GM12878 (cell line): ENCODE measurements at regions not wholly inside any gene's neighbourhood (a gene's known extent, or its start where the extent isn't known, plus 50 kb on each side); places are given as distances from the start of the nearest gene placed in this dataset.
A peak's percentile ranks its signal among the peaks of the same experiment; 100 is the strongest.

Experiments
- ATAC-seq: fragments of 200-7000 bp; cut with Tn5 transposase; 3 replicates; pipeline ENCODE4 v1.9.1; 2020; ENCODE audit warnings: mild to moderate bottlenecking, moderate library complexity
- BruUV-seq: library from RNA; stranded (reverse); fragments of 400-500 nt; replicated peaks from 2 replicates; lab custom pipeline; 2021; lab: Mats Ljungman, UMichigan
- CTCF ChIA-PET: fragments of 300-600 bp; sonication (Branson Sonifier 250); formaldehyde crosslinking; extraction: SDS; loops from one replicate; lab custom pipeline; 2021; ENCODE audit warnings: inconsistent platforms; lab: Yijun Ruan, JAX
- POLR2A ChIA-PET: fragments of 350-600 bp; formaldehyde crosslinking; extraction: SDS; loops from one replicate; lab custom pipeline; 2021; ENCODE audit warnings: inconsistent platforms; lab: Charles Lee
- RAD21 ChIA-PET: fragments of 300-600 bp; sonication (Branson Sonifier 250); formaldehyde crosslinking; loops from one replicate; lab custom pipeline; 2023; ENCODE audit warnings: antibody characterized with exemption; ENCODE audit not compliant: unreplicated experiment; lab: Charles Lee
- SMC1A ChIA-PET: fragments of 300-600 bp; sonication (Branson Sonifier 250); formaldehyde crosslinking; loops from one replicate; lab custom pipeline; 2023; ENCODE audit not compliant: unreplicated experiment, uncharacterized antibody; lab: Charles Lee
- DNase-seq: peaks from one replicate; pipeline ENCODE4 v3.0.0-alpha.2; 2011; ENCODE audit warnings: low read depth, low spot score
- FAIRE-seq: peaks from 3 replicates; lab custom pipeline; 2011; peaks lifted over from hg19 to GRCh38; lab: Jason Lieb, UNC
- H2AFZ ChIP-seq: 2 replicates; pipeline ENCODE4 v1.6.0; 2011; ENCODE audit warnings: low read depth, low read length, control low read depth; ENCODE audit not compliant: control insufficient read depth
- H3K27ac ChIP-seq: 2 replicates; pipeline ENCODE4 v1.5.1; 2011; ENCODE audit warnings: control low read depth; ENCODE audit not compliant: control insufficient read depth, insufficient read depth
- H3K27me3 ChIP-seq, 2 experiments: replicated peaks in 1 of 2; 2 replicates each; pipeline versions ENCODE4 v1.6.0 to v1.6.1; 2011; ENCODE audit warnings: low read length in 1 of 2; ENCODE audit not compliant: control insufficient read depth in 2 of 2, insufficient read depth in 2 of 2
- H3K36me3 ChIP-seq, 2 experiments: 2 replicates each; pipeline ENCODE4 v1.5.1; 2011; ENCODE audit warnings: low read length in 1 of 2; ENCODE audit not compliant: control insufficient read depth in 2 of 2, insufficient read depth in 2 of 2
- H3K4me1 ChIP-seq: 2 replicates; pipeline ENCODE4 v1.6.1; 2011; ENCODE audit warnings: mild to moderate bottlenecking, low read length, moderate library complexity, mixed read lengths; ENCODE audit not compliant: control insufficient read depth, insufficient read depth
- H3K4me2 ChIP-seq: 2 replicates; pipeline ENCODE4 v1.6.0; 2011; ENCODE audit warnings: control low read depth; ENCODE audit not compliant: control insufficient read depth, insufficient read depth
- H3K4me3 ChIP-seq: fragments of 200-600 bp; sonication (generic); 2 replicates; pipeline ENCODE4 v1.5.1; 2016
- H3K79me2 ChIP-seq: 2 replicates; pipeline ENCODE4 v1.6.0; 2011; ENCODE audit warnings: low read length; ENCODE audit not compliant: control insufficient read depth, insufficient read depth
- H3K9ac ChIP-seq: 2 replicates; pipeline ENCODE4 v1.8.0; 2011; ENCODE audit warnings: low read length, control low read depth, mixed read lengths; ENCODE audit not compliant: control insufficient read depth, insufficient read depth
- H3K9me3 ChIP-seq: replicated peaks from 3 replicates; pipeline ENCODE4 v1.5.1; 2011; ENCODE audit warnings: mild to moderate bottlenecking, low read length; ENCODE audit not compliant: control insufficient read depth, insufficient read depth
- H4K20me1 ChIP-seq: 2 replicates; pipeline ENCODE4 v1.6.0; 2011; ENCODE audit not compliant: control insufficient read depth, insufficient read depth
- CHD4 ChIP-seq: fragments of 200-600 bp; sonication (generic); IDR thresholded peaks from 2 replicates; pipeline ENCODE4 v1.6.1; 2016; ENCODE audit warnings: mild to moderate bottlenecking
- EZH2 ChIP-seq: IDR thresholded peaks from 2 replicates; pipeline ENCODE4 v1.6.1; 2012; ENCODE audit warnings: low read depth, mild to moderate bottlenecking, control low read depth, inconsistent platforms, low read length, borderline replicate concordance; ENCODE audit not compliant: control insufficient read depth
- IRF4 ChIP-seq: IDR thresholded peaks from 2 replicates; pipeline ENCODE4 v1.6.1; 2011; ENCODE audit warnings: low read depth, low read length
- IRF5 ChIP-seq: fragments of 450-650 bp; IDR thresholded peaks from 2 replicates; pipeline ENCODE4 v1.6.1; 2017; ENCODE audit warnings: borderline replicate concordance
- PAX8 ChIP-seq: fragments of 450-650 bp; IDR thresholded peaks from 2 replicates; pipeline ENCODE4 v1.6.1; 2017; ENCODE audit warnings: mild to moderate bottlenecking, moderate library complexity
- RB1 ChIP-seq: fragments of 450-650 bp; formaldehyde crosslinking; IDR thresholded peaks from 2 replicates; pipeline ENCODE4 v1.6.1; 2017; ENCODE audit warnings: mild to moderate bottlenecking, borderline replicate concordance
- SMAD5 ChIP-seq: IDR thresholded peaks from 2 replicates; pipeline ENCODE4 v1.6.1; 2016; ENCODE audit warnings: antibody characterized with exemption, low read depth
- ZBTB33 ChIP-seq: fragments of 450-650 bp; IDR thresholded peaks from 2 replicates; pipeline ENCODE4 v1.6.1; 2017; ENCODE audit warnings: mild to moderate bottlenecking
- ZNF687 ChIP-seq: fragments of 450-650 bp; IDR thresholded peaks from 2 replicates; pipeline ENCODE4 v1.6.1; 2017; ENCODE audit warnings: mild to moderate bottlenecking, moderate library complexity
- WGBS: methylation state at CpG from one replicate; pipeline ENCODE4 v1.1.6; 2016; ENCODE audit warnings: low lambda C conversion rate; ENCODE audit not compliant: insufficient replicate concordance, insufficient coverage; ENCODE audit errors: missing lambda C conversion rate; 5-methylcytosine and 5-hydroxymethylcytosine counted together
- in situ Hi-C: fragments of 300-500 bp; cut with MboI; formaldehyde crosslinking; loops from 9 replicates; pipeline ENCODE4 v1.14.3; 2018; ENCODE audit warnings: mixed read lengths
- intact Hi-C: fragments of 100-400 bp; cut with micrococcal nuclease; formaldehyde crosslinking; loops from one replicate; pipeline ENCODE4 v1.14.2; 2022; ENCODE audit not compliant: unreplicated experiment

DNA sequence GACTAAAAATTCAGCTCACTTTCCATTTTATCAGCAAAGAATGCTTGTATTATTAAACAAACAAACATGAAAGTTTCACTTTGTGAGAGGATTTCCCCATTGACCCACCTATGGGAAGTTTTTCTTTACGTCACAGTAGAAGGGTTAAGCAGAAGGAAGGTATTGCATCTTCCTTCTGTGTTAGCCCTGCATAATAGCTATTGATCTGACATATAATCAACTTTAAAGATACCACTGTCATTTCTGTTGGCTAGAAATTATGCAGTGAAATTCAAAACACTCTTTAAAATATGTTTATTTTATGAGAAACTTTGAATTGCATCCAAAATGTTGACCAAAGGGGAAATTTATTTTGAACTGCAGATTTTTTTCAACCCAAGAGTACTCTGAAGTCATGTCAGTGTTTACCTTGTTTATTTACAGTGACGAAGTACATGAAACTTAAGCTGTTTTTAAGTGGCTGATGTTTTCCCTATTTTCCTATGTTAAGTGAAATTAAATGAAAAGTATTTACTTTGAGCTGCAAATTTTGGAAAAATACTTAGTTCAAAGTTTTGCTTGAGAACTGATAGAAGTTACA lies 566.4 kb downstream of the ZEB2 start:
- 70% methylated on average over 2 of the region's 2 CpGs for WGBS
- TF ChIP-seq SMAD5, result no peak
- TF ChIP-seq PAX8, result no peak
- H3K4me2 ChIP-seq, result no peak overlapping the region
- no peak overlapping the region for H2AFZ ChIP-seq
- no peak overlapping the region for H3K9ac ChIP-seq
- in situ Hi-C loops, result no loop called here
- no peak overlapping the region for H3K4me3 ChIP-seq
- SMC1A ChIA-PET, result interaction anchor here (1.2 to 2.7 kb wide), 7 partner anchors 11 to 42 kb away, joined by 3 to 14 read pairs (median 6); no protein-coding TSS in a partner anchor
- POLR2A ChIA-PET, result no interaction called here
- CTCF ChIA-PET, result interaction anchor here (0.8 kb wide), 1 partner anchor 27 kb away, joined by 3 read pairs; no protein-coding TSS in a partner anchor
- H3K27me3 ChIP-seq, result no peaks in the 10 kb centered on the region
- H3K4me1 ChIP-seq, result no peaks in the 10 kb centered on the region
- intact Hi-C loops, result no loop called here
- peak; percentile 67 for ATAC-seq
- H4K20me1 ChIP-seq, result no peaks in the 10 kb centered on the region
- no TSS peak for BruUV-seq
- RAD21 ChIA-PET, result interaction anchor here (0.9 to 2.7 kb wide), 3 partner anchors 16 to 57 kb away, joined by 3 to 6 read pairs (median 3); no protein-coding TSS in a partner anchor
- H3K79me2 ChIP-seq, result no peaks in the 10 kb centered on the region
- no peak for DNase-seq
- H3K27ac ChIP-seq, result no peak overlapping the region
- FAIRE-seq, result no peak
- no peaks in the 10 kb centered on the region for H3K36me3 ChIP-seq
- H3K9me3 ChIP-seq, result no peaks in the 10 kb centered on the region

GRCh38 chr2:143952536-143952935 lies 567.4 kb downstream of the ZEB2 start:
- Histone ChIP-seq H3K4me3 (no peak overlapping the region), H3K4me1 (no peaks in the 10 kb centered on the region), H3K27me3 (no peaks in the 10 kb centered on the region), H2AFZ (no peak overlapping the region), H3K9me3 (no peaks in the 10 kb centered on the region), H3K9ac (no peak overlapping the region), H3K79me2 (no peaks in the 10 kb centered on the region), H3K36me3 (no peaks in the 10 kb centered on the region), H3K4me2 (no peak overlapping the region), H3K27ac (no peak overlapping the region), H4K20me1 (no peaks in the 10 kb centered on the region)
- ChIA-PET SMC1A (interaction anchor here (1.0 to 2.7 kb wide), 5 partner anchors 13 to 149 kb away, joined by 3 to 14 read pairs (median 6); no protein-coding TSS in a partner anchor), RAD21 (interaction anchor here (1.5 to 2.7 kb wide), 2 partner anchors 17 to 58 kb away, joined by 3 to 6 read pairs; no protein-coding TSS in a partner anchor), CTCF (interaction anchor here (0.6 to 1.3 kb wide), 3 partner anchors 8 to 102 kb away, joined by 3 to 4 read pairs (median 3); no protein-coding TSS in a partner anchor), POLR2A (no interaction called here)
- in situ Hi-C loops, result no loop called here
- FAIRE-seq (no peak), DNase-seq (no peak), ATAC-seq (no peak)
- 100% methylated on average over 1 of the region's 1 CpG for WGBS
- BruUV-seq, result no TSS peak
- intact Hi-C loops, result no loop called here
- TF ChIP-seq EZH2, result no peak
- TF ChIP-seq IRF4, result no peak
- no peak for TF ChIP-seq IRF5
- TF ChIP-seq ZBTB33, result no peak
- no peak for TF ChIP-seq ZNF687
- TF ChIP-seq CHD4, result no peak
- TF ChIP-seq RB1, result no peak
